T-helper 2 cell (primary cell): ENCODE measurements at regions not wholly inside any gene's neighbourhood (a gene's known extent, or its start where the extent isn't known, plus 50 kb on each side); places are given as distances from the start of the nearest gene placed in this dataset.
"Not testable (repeated sequence)": the region's sequence is repeated elsewhere in the genome, so short reads cannot be mapped to it uniquely, and the experiment has no call there.

ENCODE experiments used
- DNase-seq, 5 experiments: peaks; one replicate each; pipeline versions ENCODE4 v3.0.0 to v3.0.0-alpha.2; 2012 to 2022

- DNase-seq = no peak
These were observed 51.9 kb upstream of the TBL1XR1 start for GRCh38 chr3:177249203-177249602.

- DNase-seq = no peak
These were observed 52.9 kb upstream of the TBL1XR1 start for GRCh38 chr3:177250151-177250550.

- no peak for DNase-seq
These were observed 54.5 kb upstream of the TBL1XR1 start for GRCh38 chr3:177251755-177252154.

- no peak for DNase-seq
These were observed 59.7 kb upstream of the TBL1XR1 start for GRCh38 chr3:177257006-177257405.

GRCh38 chr3:177257625-177258024, 60.3 kb upstream of the TBL1XR1 start:
- DNase-seq = no peak

- DNase-seq = no peak
These were observed 65.1 kb upstream of the TBL1XR1 start for GRCh38 chr3:177262396-177262795.

GRCh38 chr3:177263615-177264368, 66.5 kb upstream of the TBL1XR1 start:
- no peak for DNase-seq

GRCh38 chr3:177271811-177272501, 74.7 kb upstream of the TBL1XR1 start:
- DNase-seq = not testable (repeated sequence)

GRCh38 chr3:177278016-177278415, 80.7 kb upstream of the TBL1XR1 start:
- no peak for DNase-seq

GRCh38 chr3:177279118-177279815, 82.0 kb upstream of the TBL1XR1 start:
- DNase-seq = no peak

- peak in 1 of 5 experiments; percentile 49 for DNase-seq
These were observed 84.2 kb upstream of the TBL1XR1 start for GRCh38 chr3:177281292-177282118.

- no peak for DNase-seq
These were observed 84.9 kb upstream of the TBL1XR1 start for GRCh38 chr3:177282119-177282655.

- DNase-seq = no peak
These were observed 86.7 kb upstream of the TBL1XR1 start for GRCh38 chr3:177283983-177284382.

GRCh38 chr3:177284383-177284881, 87.2 kb upstream of the TBL1XR1 start:
- DNase-seq = peak in 1 of 5 experiments; percentile 18

GRCh38 chr3:177286034-177286433, 88.8 kb upstream of the TBL1XR1 start:
- no peak for DNase-seq

- DNase-seq = no peak
These were observed 89.9 kb upstream of the TBL1XR1 start for GRCh38 chr3:177287231-177287630.

GRCh38 chr3:177290633-177291032, 93.4 kb upstream of the TBL1XR1 start:
- no peak for DNase-seq

- no peak for DNase-seq
These were observed 96.9 kb upstream of the TBL1XR1 start for GRCh38 chr3:177294221-177294620.

GRCh38 chr3:177295116-177295515, 97.8 kb upstream of the TBL1XR1 start:
- no peak for DNase-seq

- no peak for DNase-seq
These were observed 102.0 kb upstream of the TBL1XR1 start for GRCh38 chr3:177299250-177299649.

GRCh38 chr3:177300039-177300833, 103.0 kb upstream of the TBL1XR1 start:
- DNase-seq = no peak
